Uterus (tissue), 3 donors: ENCODE measurements at regions not wholly inside any gene's neighbourhood (a gene's known extent, or its start where the extent isn't known, plus 50 kb on each side); places are given as distances from the start of the nearest gene placed in this dataset.
A peak's percentile ranks its signal among the peaks of the same experiment; 100 is the strongest.

Source experiments
- DNase-seq, 2 donors: peaks; one replicate each; pipeline ENCODE4 v3.0.0-alpha.2; 2019 to 2020
- H3K27ac ChIP-seq, 2 donors: fragments of 200-600 bp; sonication (generic); 1 replicate in 1 of 2; 2 replicates in 1 of 2; pipeline ENCODE4 v1.5.1; 2016 to 2018
- H3K27me3 ChIP-seq, 2 donors: fragments of 200-600 bp; sonication (generic); one replicate each; pipeline ENCODE4 v1.5.1; 2018 to 2019; ENCODE audit warnings: control low read depth in 1 of 2
- H3K36me3 ChIP-seq, 2 donors: fragments of 200-600 bp; sonication (generic); one replicate each; pipeline ENCODE4 v1.5.1; 2019; ENCODE audit warnings: control low read depth in 1 of 2
- H3K4me1 ChIP-seq, 2 donors: fragments of 200-600 bp; sonication (generic); one replicate each; pipeline ENCODE4 v1.5.1; 2018 to 2019; ENCODE audit warnings: control low read depth in 1 of 2
- H3K4me3 ChIP-seq, 2 donors: fragments of 200-600 bp; sonication (generic); 1 replicate in 1 of 2; 2 replicates in 1 of 2; pipeline ENCODE4 v1.5.1; 2018 to 2019; ENCODE audit warnings: mild to moderate bottlenecking in 1 of 2
- H3K9me3 ChIP-seq, 2 donors: fragments of 200-600 bp; sonication (generic); one replicate each; pipeline ENCODE4 v1.5.1; 2019; ENCODE audit warnings: control low read depth in 1 of 2
- POLR2A ChIP-seq, 2 donors: fragments of 450-650 bp; IDR thresholded peaks; one replicate each; pipeline ENCODE4 v1.6.1; 2016; ENCODE audit warnings: antibody characterized with exemption in 2 of 2, mild to moderate bottlenecking in 1 of 2, moderate library complexity in 1 of 2
- intact Hi-C: fragments of 100-400 bp; cut with DNase I; formaldehyde crosslinking; loops from one replicate; pipeline ENCODE4 v1.15.1; 2023; ENCODE audit warnings: low total_unique reads
- TF ChIP-seq, protein P1 (sequence below), 4 experiments: fragments of 200-600 bp in 2 of 4; fragments of 450-650 bp in 2 of 4; sonication (generic) in 2 of 4; IDR thresholded peaks; one replicate each; pipeline ENCODE4 v1.5.1; 2016 to 2019; ENCODE audit warnings: antibody characterized with exemption in 4 of 4, mild to moderate bottlenecking in 2 of 4, moderate library complexity in 1 of 4
- donor health status: DM: yes; HTN: yes; CAD: no.

DNA sequence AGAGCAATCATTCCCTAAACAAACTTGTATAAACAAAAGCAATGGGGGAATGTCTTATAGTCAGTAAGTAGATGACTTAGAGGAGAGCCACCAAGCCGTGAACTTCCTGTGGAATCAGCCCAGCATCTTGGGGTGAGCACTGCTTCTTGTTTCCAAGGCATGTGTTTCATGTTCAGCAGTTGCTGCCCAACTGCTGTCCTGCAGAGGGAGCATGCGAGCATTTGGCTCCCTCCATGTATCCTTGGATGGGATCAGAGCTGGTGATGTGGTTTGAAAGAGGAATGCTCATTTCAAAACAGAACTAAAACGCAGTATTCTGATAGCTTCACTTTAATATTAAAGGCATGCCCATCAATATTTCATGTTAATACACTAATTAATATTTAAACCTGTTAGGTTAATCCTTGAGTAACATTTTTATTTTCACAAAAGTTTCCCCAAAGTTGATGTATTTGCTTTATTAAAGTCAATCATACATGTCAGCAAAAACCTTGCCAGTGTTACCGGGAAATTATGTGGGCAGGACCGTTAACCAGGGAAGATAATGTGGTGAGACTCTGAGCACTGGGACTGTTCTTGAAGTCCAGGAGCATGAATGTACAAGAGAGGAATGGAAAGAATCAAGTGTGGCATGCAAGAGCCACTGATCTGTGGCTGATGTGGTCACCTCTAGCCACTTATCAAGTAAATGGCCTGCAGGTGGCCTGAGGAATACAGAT lies 172.1 kb upstream of the GGTLC1 start:
- no peak overlapping the region for H3K4me3 ChIP-seq
- H3K4me1 ChIP-seq = peaks cover 7 to 10% of the 10 kb centered on the region in 2 donors
- H3K9me3 ChIP-seq = no peaks in the 10 kb centered on the region
- intact Hi-C loops = no loop called here
- no peaks in the 10 kb centered on the region for H3K27me3 ChIP-seq
- H3K36me3 ChIP-seq = no peaks in the 10 kb centered on the region
- no peak overlapping the region for H3K27ac ChIP-seq
- TF ChIP-seq, protein P1, sequence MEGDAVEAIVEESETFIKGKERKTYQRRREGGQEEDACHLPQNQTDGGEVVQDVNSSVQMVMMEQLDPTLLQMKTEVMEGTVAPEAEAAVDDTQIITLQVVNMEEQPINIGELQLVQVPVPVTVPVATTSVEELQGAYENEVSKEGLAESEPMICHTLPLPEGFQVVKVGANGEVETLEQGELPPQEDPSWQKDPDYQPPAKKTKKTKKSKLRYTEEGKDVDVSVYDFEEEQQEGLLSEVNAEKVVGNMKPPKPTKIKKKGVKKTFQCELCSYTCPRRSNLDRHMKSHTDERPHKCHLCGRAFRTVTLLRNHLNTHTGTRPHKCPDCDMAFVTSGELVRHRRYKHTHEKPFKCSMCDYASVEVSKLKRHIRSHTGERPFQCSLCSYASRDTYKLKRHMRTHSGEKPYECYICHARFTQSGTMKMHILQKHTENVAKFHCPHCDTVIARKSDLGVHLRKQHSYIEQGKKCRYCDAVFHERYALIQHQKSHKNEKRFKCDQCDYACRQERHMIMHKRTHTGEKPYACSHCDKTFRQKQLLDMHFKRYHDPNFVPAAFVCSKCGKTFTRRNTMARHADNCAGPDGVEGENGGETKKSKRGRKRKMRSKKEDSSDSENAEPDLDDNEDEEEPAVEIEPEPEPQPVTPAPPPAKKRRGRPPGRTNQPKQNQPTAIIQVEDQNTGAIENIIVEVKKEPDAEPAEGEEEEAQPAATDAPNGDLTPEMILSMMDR (IDR thresholded peaks at IDR 0.05) = peak; percentile 50 to 68 (median 53)
- TF ChIP-seq POLR2A (IDR thresholded peaks at IDR 0.05) = no peak
- peak; percentile 33 to 40 for DNase-seq

DNA sequence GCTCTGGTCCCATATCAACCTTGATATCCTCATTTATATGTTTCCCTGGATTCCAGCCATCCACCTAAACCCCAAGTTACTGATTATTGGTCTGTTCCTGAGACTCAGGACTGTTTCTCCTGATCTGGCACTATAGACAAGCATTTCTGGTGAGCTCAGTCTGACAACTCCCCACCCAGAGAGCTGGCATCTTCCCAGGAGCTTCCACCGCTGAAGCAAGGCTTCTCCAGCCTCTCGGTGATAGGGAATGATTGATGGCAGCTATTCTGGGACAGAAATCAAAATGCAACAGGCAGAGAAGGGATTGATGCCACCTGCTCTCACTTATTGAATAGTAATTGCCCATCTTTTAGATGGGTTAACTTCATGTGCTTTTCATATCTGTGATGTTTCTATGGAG lies 169.7 kb upstream of the GGTLC1 start:
- no peaks in the 10 kb centered on the region for H3K27me3 ChIP-seq
- H3K27ac ChIP-seq = no peak overlapping the region
- H3K9me3 ChIP-seq = no peaks in the 10 kb centered on the region
- DNase-seq = peak in 1 of 2 donors; percentile 34
- intact Hi-C loops = no loop called here
- no peaks in the 10 kb centered on the region for H3K4me1 ChIP-seq
- H3K36me3 ChIP-seq = no peaks in the 10 kb centered on the region
- no peak for TF ChIP-seq POLR2A (IDR thresholded peaks at IDR 0.05)
- TF ChIP-seq, protein P1 (IDR thresholded peaks at IDR 0.05) = no peak
- no peak overlapping the region for H3K4me3 ChIP-seq

DNA sequence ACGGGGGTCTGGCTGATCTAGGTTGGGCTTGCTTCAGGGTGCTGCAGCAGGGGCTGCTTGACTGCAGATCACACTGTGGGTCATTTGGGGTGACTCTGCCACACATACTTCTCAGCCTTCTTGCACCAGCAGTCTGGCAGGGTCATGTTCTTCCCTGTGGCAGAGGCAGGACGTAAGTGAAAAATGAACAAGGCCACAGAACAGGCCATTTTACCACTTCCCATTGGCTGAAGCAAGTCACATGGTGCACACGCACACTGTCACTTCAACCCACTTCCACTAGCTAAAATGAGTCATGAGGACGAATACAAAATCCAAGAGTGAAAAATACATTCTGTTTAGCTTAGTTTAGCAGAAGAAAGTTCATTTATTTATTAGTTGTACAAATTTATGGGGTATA lies 168.6 kb upstream of the GGTLC1 start:
- H3K9me3 ChIP-seq = no peaks in the 10 kb centered on the region
- H3K36me3 ChIP-seq = no peaks in the 10 kb centered on the region
- intact Hi-C loops = no loop called here
- H3K4me1 ChIP-seq = no peaks in the 10 kb centered on the region
- no peak overlapping the region for H3K4me3 ChIP-seq
- H3K27me3 ChIP-seq = no peaks in the 10 kb centered on the region
- no peak overlapping the region for H3K27ac ChIP-seq
- TF ChIP-seq, protein P1 (IDR thresholded peaks at IDR 0.05) = no peak
- no peak for TF ChIP-seq POLR2A (IDR thresholded peaks at IDR 0.05)
- DNase-seq = no peak

DNA sequence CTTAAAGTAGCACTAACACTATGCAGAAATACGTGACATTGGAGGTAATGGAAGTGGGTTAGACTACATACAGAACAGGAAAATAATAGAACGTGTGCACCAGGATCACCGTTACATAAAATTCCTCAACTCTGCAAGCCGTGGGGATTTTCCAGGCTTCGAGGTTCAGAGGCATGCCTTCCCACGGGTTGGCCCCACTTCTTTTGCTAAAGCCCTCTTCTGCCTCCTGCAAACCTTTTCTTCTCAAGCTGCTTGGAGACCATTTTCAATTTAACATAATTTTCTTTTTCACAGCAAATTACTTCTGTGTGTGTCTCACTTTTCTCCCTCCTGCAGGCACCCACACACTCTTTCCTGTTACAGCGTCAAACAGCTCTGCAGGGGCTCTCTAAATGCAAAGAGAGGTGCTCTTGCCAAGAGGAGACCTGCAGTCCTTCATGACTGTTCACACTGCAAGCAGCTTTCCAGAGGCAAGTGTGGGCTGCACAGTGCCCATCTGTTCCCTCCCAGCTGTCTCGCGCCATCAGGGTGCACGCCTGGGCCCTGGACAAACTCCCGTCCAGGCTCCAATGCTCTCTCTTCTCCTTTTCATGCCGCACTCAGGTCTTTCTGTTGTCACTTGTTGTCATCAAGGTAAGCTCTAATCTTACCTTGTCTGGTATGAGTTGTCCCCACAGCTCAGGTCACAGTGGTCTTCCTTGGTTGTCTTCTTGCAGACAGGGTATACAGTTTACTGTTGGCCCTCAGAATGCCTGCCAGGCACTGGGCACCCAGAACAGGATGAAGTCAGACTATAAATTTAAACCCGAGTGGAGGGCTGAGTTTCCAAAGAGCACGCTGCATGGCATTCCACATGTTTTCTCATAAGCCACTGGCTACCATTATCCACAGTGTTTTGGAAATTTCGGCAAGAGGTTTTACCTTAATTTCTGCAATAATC lies 164.8 kb upstream of the GGTLC1 start:
- Histone ChIP-seq H3K4me1 (no peaks in the 10 kb centered on the region), H3K4me3 (no peak overlapping the region), H3K36me3 (no peaks in the 10 kb centered on the region), H3K9me3 (no peaks in the 10 kb centered on the region), H3K27ac (no peak overlapping the region), H3K27me3 (no peaks in the 10 kb centered on the region)
- TF ChIP-seq, protein P1 (IDR thresholded peaks at IDR 0.05) = no peak
- TF ChIP-seq POLR2A (IDR thresholded peaks at IDR 0.05) = no peak
- intact Hi-C loops = no loop called here
- DNase-seq = no peak
